ENCODE measurements at regions not wholly inside any gene's neighbourhood (a gene's known extent, or its start where the extent isn't known, plus 50 kb on each side); places are given as distances from the start of the nearest gene placed in this dataset.
"Not testable (repeated sequence)": the region's sequence is repeated elsewhere in the genome, so short reads cannot be mapped to it uniquely, and the experiment has no call there.

DNA sequence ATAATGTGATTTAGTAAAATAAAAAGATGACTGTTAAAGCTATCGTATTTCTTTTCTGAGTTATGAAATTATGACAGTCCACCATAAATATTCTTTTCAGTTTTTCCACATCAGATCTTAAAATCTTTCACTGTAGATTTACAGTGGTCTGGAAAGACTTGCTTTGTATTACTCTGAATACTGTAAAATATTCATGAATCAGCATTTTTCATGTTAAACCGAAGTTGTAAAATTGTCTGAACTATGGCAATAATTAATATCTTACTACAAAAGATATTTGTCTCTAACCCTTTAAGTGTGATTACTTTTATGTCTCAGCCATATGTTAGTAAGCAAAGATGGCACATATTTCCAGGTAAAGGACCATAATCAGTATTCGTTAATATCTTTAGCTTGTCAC, 1397.2 kb upstream of the PCDH9 start:
- no peak for ATAC-seq
- intact Hi-C loops (cut with micrococcal nuclease): no loop called here
- DNase-seq: no peak

DNA sequence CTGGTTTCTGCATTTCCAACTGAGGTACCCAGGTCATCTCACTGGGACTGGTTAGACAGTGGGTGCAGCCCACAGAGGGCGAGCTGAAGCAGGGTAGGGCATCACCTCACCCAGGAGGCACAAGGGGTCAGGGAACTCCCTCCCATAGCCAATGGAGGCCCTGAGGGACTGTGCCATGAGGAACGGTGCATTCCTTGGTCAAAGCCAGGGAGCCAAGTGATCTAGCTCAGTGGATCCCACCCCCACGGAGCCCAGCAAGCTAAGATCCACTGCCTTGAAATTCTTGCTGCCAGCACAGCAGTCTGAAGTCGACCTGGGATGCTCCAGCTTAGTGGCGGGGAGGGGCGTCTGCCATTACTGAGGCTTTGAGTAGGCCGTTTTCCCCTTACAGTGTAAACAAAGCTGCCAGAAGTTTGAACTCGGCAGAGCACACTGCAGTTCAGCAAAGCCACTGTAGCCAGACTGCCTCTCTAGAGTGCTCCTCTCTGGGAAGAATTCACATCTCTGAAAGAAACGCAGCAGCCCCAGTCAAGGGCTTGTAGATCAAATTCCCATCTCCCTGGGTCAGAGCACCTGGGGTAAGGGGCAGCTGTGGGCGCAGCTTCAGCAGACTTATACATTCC, 1386.6 kb upstream of the PCDH9 start:
- ATAC-seq: no peak
- intact Hi-C loops (cut with micrococcal nuclease): no loop called here
- DNase-seq: no peak

GRCh38 chr13:68609661-68610060, 1379.5 kb upstream of the PCDH9 start:
- ATAC-seq (no peak), DNase-seq (no peak)
- intact Hi-C loops (cut with micrococcal nuclease): no loop called here

DNA sequence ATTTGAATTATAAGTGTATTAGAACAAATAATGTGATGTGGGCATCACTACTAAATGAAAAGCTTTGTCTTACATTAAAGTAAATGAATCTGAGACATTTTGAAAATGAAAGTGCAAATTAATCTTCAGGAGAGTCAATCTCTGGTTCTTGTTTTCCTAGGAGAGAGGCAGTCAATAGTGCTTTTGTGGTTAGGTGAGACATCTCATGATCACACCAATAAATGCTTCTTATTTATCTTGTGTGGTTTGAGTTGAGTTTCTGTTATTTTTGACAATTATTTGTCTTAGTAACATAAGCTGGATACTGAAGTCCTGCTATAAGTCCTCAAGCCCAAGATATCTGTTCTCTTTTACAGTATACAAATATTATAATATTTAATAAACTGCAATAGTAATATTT, 1378.0 kb upstream of the PCDH9 start:
- DNase-seq: no peak
- intact Hi-C loops (cut with micrococcal nuclease): no loop called here
- ATAC-seq: no peak

DNA sequence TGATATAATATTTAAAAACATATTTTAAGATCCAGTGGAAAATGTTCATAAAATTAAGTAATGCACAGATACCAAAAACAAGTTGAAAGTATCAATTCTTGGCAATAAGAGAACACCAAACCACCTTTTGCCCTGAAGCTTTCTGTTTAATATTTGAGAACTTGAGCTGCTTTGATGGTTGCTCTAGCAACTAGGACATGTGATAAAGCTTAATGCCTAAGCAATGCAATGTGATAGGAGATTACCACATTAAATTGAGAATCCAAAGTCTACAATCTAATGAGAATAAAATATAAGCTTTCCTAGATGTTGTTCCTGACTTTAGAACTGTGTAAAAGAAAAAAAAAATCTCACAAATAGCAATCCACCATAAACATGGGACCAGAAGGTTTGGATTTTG, 1367.5 kb upstream of the PCDH9 start:
- ATAC-seq (no peak), DNase-seq (no peak)
- intact Hi-C loops (cut with micrococcal nuclease): no loop called here

DNA sequence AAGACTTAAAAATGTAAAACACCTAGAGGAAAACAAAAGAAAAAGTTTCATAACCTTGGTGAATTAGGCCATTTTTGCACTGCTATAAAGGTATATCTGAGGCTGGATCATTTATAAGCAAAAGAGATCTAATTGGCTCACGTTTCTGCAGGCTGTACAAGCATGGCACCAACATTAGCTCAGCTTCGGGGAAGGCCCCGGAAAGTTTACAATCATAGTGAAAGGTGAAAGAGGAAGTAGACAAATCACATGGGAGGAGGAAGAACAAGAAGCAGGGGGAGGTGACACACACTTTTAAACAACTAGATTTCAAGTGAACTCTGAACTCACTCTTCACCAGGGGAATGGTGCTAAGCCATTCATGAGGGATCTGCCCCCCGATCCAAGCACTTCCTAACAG, 1358.5 kb upstream of the PCDH9 start:
- DNase-seq (no peak), ATAC-seq (no peak)
- intact Hi-C loops (cut with micrococcal nuclease): no loop called here

DNA sequence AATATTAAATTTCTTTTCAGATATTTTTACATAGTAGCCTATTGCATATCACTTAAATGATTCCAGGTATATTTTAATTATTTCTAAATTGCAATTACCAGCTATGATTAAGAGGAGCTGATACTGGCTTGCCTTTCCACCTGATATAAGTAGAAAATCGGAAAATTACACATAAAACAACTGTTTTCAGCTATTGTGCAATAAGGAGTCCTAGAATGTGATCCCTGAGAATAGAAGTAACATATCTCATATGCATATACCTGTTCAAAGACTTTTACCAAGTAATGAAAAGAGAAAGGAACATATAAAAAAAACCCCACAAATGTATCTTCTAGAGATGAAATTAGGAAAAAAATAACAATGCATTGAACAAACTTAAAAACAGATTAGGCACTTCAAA, 1354.6 kb upstream of the PCDH9 start:
- intact Hi-C loops (cut with micrococcal nuclease): no loop called here
- DNase-seq (no peak), ATAC-seq (no peak)

GRCh38 chr13:68574053-68574452, 1343.9 kb upstream of the PCDH9 start:
- DNase-seq: no peak
- no peak for ATAC-seq
- intact Hi-C loops (cut with micrococcal nuclease): no loop called here

DNA sequence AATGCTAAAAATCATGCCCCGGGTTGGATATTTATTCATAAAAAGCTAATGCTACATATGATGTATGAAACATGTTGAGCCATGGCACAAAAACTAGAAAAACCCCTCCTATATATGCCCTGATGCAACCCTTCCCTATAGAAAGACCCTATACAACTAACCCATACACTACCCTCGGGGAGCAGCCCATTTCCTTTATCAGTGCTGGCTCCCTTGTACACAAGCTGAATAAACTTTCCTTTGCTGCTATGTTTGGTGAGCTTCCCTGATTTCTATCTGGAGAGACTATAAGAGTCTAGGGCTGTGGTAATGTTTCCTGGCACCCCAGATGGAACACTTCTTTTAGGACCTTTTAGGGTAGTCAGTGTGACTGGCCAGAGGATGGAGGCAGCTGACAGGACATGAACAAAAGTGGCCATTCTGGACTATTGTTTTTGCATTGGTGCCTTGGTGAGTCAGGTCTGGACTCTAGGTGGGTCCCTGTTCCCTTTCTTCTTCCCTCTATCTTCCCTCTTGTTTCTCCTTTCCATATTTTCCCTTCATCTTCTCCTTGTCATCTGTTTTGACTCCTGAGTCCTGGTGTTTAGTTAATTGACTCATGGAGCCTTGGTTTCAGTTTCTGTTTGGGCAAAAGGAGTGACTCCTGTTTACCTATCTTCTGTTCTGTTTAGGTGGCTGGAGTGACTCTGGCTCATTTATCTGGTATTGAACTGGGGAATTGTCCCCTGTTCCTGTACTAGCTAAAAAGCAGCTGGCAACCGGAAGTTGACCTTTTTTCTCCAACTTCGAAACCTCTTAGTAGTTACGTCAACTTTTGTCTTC, 1321.8 kb upstream of the PCDH9 start:
- intact Hi-C loops (cut with micrococcal nuclease): no loop called here
- DNase-seq (no peak), ATAC-seq (peak; percentile 20)

- ATAC-seq (no peak), DNase-seq (no peak)
- intact Hi-C loops (cut with micrococcal nuclease): no loop called here
Observed at GRCh38 chr13:68550330-68550729, 1320.2 kb upstream of the PCDH9 start.

- intact Hi-C loops (cut with micrococcal nuclease): no loop called here
- DNase-seq: no peak
- no peak for ATAC-seq
Observed at GRCh38 chr13:68540244-68540643, 1310.1 kb upstream of the PCDH9 start.

DNA sequence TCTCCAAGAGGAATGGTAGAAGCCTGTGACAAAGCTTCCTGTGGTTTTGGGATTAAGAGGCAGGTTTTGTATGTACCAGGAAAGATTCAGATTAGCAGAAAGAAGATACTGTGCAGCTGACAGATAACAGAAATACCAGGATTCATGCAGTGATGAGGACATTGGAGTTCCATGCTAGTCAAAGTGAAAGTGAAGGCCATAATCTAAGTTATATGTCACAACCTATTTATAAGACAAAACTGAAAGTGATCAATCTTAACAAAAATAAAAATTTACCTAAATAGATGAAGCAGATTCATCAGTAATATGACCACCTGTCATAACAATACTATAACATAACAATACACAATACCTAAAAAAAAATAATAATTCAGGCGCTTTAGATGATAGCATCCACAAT, 1305.2 kb upstream of the PCDH9 start:
- ATAC-seq (no peak), DNase-seq (no peak)
- intact Hi-C loops (cut with micrococcal nuclease): no loop called here

GRCh38 chr13:68527167-68527566, 1297.0 kb upstream of the PCDH9 start:
- intact Hi-C loops (cut with micrococcal nuclease); ATAC-seq; DNase-seq: not testable (repeated sequence)

DNA sequence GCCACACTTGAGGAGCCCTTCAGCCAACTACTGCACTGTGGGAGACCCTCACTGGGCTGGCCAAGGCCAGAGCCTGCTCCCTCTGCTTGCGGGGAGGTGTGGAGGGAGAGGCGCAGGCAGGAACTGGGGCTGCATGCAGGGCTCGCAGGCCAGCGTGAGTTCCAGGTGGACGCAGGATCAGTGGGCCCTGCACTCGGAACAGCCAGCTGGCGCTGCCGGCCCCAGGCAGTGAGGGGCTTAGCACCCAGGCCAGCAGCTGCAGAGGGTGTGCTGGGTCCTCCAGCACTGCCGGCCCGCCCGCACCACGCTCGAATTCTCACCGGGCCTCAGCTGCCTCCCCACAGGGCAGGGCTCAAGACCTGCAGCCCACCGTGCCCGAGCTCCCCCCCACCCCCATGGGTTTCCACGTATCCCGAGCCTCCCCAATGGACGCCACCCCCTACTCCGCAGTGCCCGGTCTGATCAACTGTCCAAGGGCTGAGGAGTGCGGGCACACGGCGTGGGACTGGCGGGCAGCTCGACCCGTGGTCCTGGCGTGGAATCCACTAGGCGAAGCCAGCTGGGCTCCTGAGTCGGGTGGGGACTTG, 1293.8 kb upstream of the PCDH9 start:
- intact Hi-C loops (cut with micrococcal nuclease): no loop called here
- no peak for DNase-seq
- no peak for ATAC-seq

- intact Hi-C loops (cut with micrococcal nuclease): no loop called here
- DNase-seq (no peak), ATAC-seq (no peak)
Observed at GRCh38 chr13:68522184-68522583, 1292.0 kb upstream of the PCDH9 start.

- ATAC-seq (no peak), DNase-seq (no peak)
- intact Hi-C loops (cut with micrococcal nuclease): no loop called here
Observed at GRCh38 chr13:68509734-68510621, 1279.8 kb upstream of the PCDH9 start.

DNA sequence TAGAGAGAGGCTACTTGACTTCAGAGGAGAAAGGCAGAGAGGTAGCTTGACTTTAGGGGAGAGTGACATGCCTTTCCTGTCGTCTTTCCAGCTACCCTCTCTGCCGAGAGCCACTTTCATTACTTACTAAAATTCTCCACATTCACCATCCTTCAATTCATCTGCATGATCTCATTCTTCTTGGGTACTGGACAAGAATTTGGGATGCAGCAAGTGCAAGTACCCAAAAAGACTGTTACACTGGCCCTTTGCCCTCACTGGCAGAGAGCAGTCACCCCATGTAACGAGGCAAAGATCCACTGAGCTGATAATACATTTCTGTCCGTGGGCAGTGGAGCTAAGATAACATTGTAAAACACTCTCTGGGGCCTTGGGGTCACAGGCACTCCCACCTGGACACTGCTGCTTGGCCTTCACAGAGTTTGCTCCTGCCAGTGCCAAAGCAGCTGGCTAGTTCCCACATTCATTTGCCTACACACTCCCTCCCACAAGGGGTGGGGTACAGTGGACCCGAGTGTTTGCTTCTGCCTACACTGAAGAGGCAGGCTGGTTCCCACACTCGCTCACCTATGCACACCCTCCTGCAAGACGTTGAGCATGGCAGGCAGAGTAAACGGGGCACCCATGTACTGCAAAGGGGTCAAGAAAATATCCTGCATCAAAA, 1276.9 kb upstream of the PCDH9 start:
- ATAC-seq (no peak), DNase-seq (no peak)
- intact Hi-C loops (cut with micrococcal nuclease): no loop called here

- DNase-seq (no peak), ATAC-seq (no peak)
- intact Hi-C loops (cut with micrococcal nuclease): no loop called here
Observed at GRCh38 chr13:68490594-68490993, 1260.5 kb upstream of the PCDH9 start.

DNA sequence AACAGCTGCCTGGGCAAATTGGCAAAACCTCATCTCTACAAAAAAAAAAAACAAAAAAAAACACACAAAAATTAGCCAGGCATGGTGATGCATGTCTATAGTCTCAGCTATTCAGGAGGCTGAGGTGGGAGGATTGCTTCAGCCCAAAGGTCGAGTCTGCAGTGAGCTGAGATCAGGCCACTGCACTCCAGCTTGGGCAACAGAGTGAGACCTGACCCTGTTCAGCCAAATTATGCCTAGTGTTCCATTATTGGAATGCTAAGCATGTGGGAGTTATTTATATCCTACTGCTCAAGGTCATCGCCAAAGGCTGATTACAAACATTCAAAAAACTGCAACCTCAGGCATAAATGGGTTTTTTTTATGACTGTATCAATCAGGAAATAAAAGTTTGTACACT, 1251.0 kb upstream of the PCDH9 start:
- intact Hi-C loops (cut with micrococcal nuclease): no loop called here
- ATAC-seq (peak; percentile 73), DNase-seq (no peak)

All from left ventricle myocardium superior (tissue), 1 donor.